HG02763 (cell line): ENCODE measurements at regions not wholly inside any gene's neighbourhood (a gene's known extent, or its start where the extent isn't known, plus 50 kb on each side); places are given as distances from the start of the nearest gene placed in this dataset.

Experiments
- ATAC-seq: cut with Tn5 transposase; IDR thresholded peaks from one replicate; pipeline ENCODE4 v1.9.1; 2021; ENCODE audit warnings: mild to moderate bottlenecking, moderate library complexity; ENCODE audit not compliant: unreplicated experiment

GRCh38 chr16:13856398-13856797 is 63.6 kb upstream of the ERCC4 start:
- no peak for ATAC-seq

- no peak for ATAC-seq
These were observed 63.0 kb upstream of the ERCC4 start for GRCh38 chr16:13856811-13857511.

- ATAC-seq = no peak
These were observed 60.9 kb upstream of the ERCC4 start for GRCh38 chr16:13858873-13859580.

- ATAC-seq = no peak
These were observed 56.7 kb upstream of the ERCC4 start for GRCh38 chr16:13863075-13863765.

- no peak for ATAC-seq
These were observed 55.3 kb upstream of the ERCC4 start for GRCh38 chr16:13864689-13865088.

GRCh38 chr16:13866073-13866472 is 53.9 kb upstream of the ERCC4 start:
- no peak for ATAC-seq
